SK-N-SH treated with all-trans-retinoic acid at 6 μM for 48 hours (cell line): ENCODE measurements at regions not wholly inside any gene's neighbourhood (a gene's known extent, or its start where the extent isn't known, plus 50 kb on each side); places are given as distances from the start of the nearest gene placed in this dataset.

Source experiments
- CSDC2 ChIP-seq: fragments of 250-450 bp; sonication (Bioruptor Pico); IDR thresholded peaks from 2 replicates; pipeline ENCODE4 v1.5.0; 2020; ENCODE audit warnings: mild to moderate bottlenecking, moderate library complexity
- ESRRG ChIP-seq: fragments of 250-450 bp; sonication (Bioruptor Pico); IDR thresholded peaks from 2 replicates; pipeline ENCODE4 v1.6.1; 2021; ENCODE audit warnings: mild to moderate bottlenecking
- GLIS3 ChIP-seq: fragments of 250-450 bp; sonication (Bioruptor Pico); IDR thresholded peaks from 2 replicates; pipeline ENCODE4 v1.5.0; 2020; ENCODE audit warnings: mild to moderate bottlenecking, moderate library complexity
- ISL1 ChIP-seq: fragments of 250-450 bp; sonication (Bioruptor Pico); IDR thresholded peaks from 2 replicates; pipeline ENCODE4 v2.1.2; 2022; ENCODE audit warnings: mild to moderate bottlenecking, moderate library complexity
- OSR1 ChIP-seq: fragments of 250-450 bp; sonication (Bioruptor Pico); IDR thresholded peaks from 2 replicates; pipeline ENCODE4 v1.8.0; 2022; ENCODE audit warnings: moderate library complexity, mild to moderate bottlenecking, inconsistent platforms
- PPARA ChIP-seq: fragments of 250-450 bp; sonication (Bioruptor Pico); IDR thresholded peaks from 2 replicates; pipeline ENCODE4 v1.5.0; 2020; ENCODE audit warnings: mild to moderate bottlenecking, borderline replicate concordance
- RARB ChIP-seq: fragments of 250-450 bp; sonication (Bioruptor Pico); IDR thresholded peaks from 2 replicates; pipeline ENCODE4 v1.8.0; 2021; ENCODE audit warnings: mild to moderate bottlenecking, moderate library complexity
- SNAI2 ChIP-seq: fragments of 250-450 bp; sonication (Bioruptor Pico); IDR thresholded peaks from 2 replicates; pipeline ENCODE4 v1.5.0; 2020; ENCODE audit warnings: mild to moderate bottlenecking, moderate library complexity
- TCF4 ChIP-seq: fragments of 250-450 bp; sonication (Bioruptor Pico); IDR thresholded peaks from 2 replicates; pipeline ENCODE4 v1.8.0; 2021; ENCODE audit warnings: mild to moderate bottlenecking, moderate library complexity, borderline replicate concordance
- TOX ChIP-seq: fragments of 250-450 bp; sonication (Bioruptor Pico); IDR thresholded peaks from 2 replicates; pipeline ENCODE4 v1.8.0; 2021; ENCODE audit warnings: mild to moderate bottlenecking, moderate library complexity, borderline replicate concordance
- ZC3H10 ChIP-seq: fragments of 250-450 bp; sonication (Bioruptor Pico); IDR thresholded peaks from 2 replicates; pipeline ENCODE4 v1.5.1; 2021; ENCODE audit warnings: mild to moderate bottlenecking, moderate library complexity
- ZFP3 ChIP-seq: fragments of 250-450 bp; sonication (Bioruptor Pico); IDR thresholded peaks from 2 replicates; pipeline ENCODE4 v1.5.0; 2020; ENCODE audit warnings: mild to moderate bottlenecking, moderate library complexity
- TF ChIP-seq, protein P1 (sequence below): fragments of 250-450 bp; sonication (Bioruptor Pico); IDR thresholded peaks from 2 replicates; pipeline ENCODE4 v1.8.0; 2020; ENCODE audit warnings: mild to moderate bottlenecking, moderate library complexity, borderline replicate concordance
- TF ChIP-seq, protein P2 (sequence below): fragments of 250-450 bp; sonication (Bioruptor Pico); IDR thresholded peaks from 2 replicates; pipeline ENCODE4 v1.5.1; 2020; ENCODE audit warnings: low read depth, mild to moderate bottlenecking, moderate library complexity

DNA sequence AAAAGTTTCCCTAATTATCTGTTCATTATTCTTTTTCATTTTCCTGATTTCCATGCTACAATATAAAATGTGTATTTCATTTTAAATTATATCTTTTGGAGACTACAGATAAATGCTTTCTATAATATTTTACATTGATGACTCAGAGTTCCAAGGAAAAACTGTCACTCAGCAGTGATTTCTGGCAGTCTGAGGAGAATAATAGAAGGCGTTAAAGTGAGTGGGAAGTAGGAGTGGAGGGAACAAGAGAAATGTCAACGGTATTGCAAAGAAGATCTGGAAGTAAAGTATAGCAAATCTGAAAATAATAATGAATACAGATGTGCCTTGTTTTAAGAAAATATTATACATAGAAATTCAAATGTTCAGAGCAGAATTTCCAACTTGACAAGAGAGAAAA is 293.6 kb upstream of the PITX2 start:
- TF ChIP-seq, protein P1, sequence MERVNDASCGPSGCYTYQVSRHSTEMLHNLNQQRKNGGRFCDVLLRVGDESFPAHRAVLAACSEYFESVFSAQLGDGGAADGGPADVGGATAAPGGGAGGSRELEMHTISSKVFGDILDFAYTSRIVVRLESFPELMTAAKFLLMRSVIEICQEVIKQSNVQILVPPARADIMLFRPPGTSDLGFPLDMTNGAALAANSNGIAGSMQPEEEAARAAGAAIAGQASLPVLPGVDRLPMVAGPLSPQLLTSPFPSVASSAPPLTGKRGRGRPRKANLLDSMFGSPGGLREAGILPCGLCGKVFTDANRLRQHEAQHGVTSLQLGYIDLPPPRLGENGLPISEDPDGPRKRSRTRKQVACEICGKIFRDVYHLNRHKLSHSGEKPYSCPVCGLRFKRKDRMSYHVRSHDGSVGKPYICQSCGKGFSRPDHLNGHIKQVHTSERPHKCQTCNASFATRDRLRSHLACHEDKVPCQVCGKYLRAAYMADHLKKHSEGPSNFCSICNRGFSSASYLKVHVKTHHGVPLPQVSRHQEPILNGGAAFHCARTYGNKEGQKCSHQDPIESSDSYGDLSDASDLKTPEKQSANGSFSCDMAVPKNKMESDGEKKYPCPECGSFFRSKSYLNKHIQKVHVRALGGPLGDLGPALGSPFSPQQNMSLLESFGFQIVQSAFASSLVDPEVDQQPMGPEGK (CRISPR knock-in tag) = no peak
- TF ChIP-seq ZC3H10 (CRISPR knock-in tag) (no peak), RARB (CRISPR knock-in tag) (no peak), GLIS3 (CRISPR knock-in tag) (no peak), ESRRG (no peak), CSDC2 (CRISPR knock-in tag) (no peak), ZFP3 (CRISPR knock-in tag) (no peak), TOX (CRISPR knock-in tag) (no peak), SNAI2 (no peak), OSR1 (CRISPR knock-in tag) (no peak), PPARA (CRISPR knock-in tag) (no peak), TCF4 (CRISPR knock-in tag) (no peak), ISL1 (CRISPR knock-in tag) (no peak)
- TF ChIP-seq, protein P2, sequence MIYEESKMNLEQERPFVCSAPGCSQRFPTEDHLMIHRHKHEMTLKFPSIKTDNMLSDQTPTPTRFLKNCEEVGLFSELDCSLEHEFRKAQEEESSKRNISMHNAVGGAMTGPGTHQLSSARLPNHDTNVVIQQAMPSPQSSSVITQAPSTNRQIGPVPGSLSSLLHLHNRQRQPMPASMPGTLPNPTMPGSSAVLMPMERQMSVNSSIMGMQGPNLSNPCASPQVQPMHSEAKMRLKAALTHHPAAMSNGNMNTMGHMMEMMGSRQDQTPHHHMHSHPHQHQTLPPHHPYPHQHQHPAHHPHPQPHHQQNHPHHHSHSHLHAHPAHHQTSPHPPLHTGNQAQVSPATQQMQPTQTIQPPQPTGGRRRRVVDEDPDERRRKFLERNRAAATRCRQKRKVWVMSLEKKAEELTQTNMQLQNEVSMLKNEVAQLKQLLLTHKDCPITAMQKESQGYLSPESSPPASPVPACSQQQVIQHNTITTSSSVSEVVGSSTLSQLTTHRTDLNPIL = no peak
